GM23338 (cell line): ENCODE measurements at regions not wholly inside any gene's neighbourhood (a gene's known extent, or its start where the extent isn't known, plus 50 kb on each side); places are given as distances from the start of the nearest gene placed in this dataset.

Experiments
- CTCF ChIP-seq, 2 experiments: fragments of 200-600 bp in 1 of 2; sonication (generic) in 1 of 2; conservative IDR thresholded peaks; 2 replicates each; pipeline versions ENCODE4 v1.5.1 to v1.6.1; 2016 to 2017; ENCODE audit warnings: antibody characterized with exemption in 2 of 2, low read depth in 2 of 2, mild to moderate bottlenecking in 2 of 2, moderate library complexity in 1 of 2
- EZH2 ChIP-seq: fragments of 200-600 bp; sonication (generic); IDR thresholded peaks from one replicate; pipeline ENCODE4 v1.8.0; 2017; ENCODE audit warnings: antibody characterized with exemption, mild to moderate bottlenecking, low read depth; ENCODE audit not compliant: unreplicated experiment
- EZH2phosphoT487 ChIP-seq: fragments of 200-600 bp; sonication (generic); IDR thresholded peaks from one replicate; pipeline ENCODE4 v1.8.1; 2018; ENCODE audit warnings: antibody characterized with exemption; ENCODE audit not compliant: unreplicated experiment
- JUNB ChIP-seq: IDR thresholded peaks from one replicate; pipeline ENCODE4 v1.6.1; 2016; ENCODE audit warnings: antibody characterized with exemption; ENCODE audit not compliant: unreplicated experiment
- STAT1 ChIP-seq: IDR thresholded peaks from one replicate; pipeline ENCODE4 v1.6.1; 2016; ENCODE audit warnings: antibody characterized with exemption; ENCODE audit not compliant: unreplicated experiment
- ZNF114 ChIP-seq: fragments of 250-450 bp; sonication (Bioruptor Pico); IDR thresholded peaks from 2 replicates; pipeline ENCODE4 v1.5.0; 2020; ENCODE audit warnings: mild to moderate bottlenecking, moderate library complexity
- ZNF331 ChIP-seq: fragments of 250-450 bp; sonication (Bioruptor Pico); IDR thresholded peaks from 2 replicates; pipeline ENCODE4 v1.5.0; 2020; ENCODE audit warnings: low read depth, mild to moderate bottlenecking, moderate library complexity
- ZNF462 ChIP-seq: fragments of 250-450 bp; sonication (Bioruptor Pico); IDR thresholded peaks from 2 replicates; pipeline ENCODE4 v1.5.0; 2020; ENCODE audit warnings: mild to moderate bottlenecking, moderate library complexity

- TF ChIP-seq ZNF462 (no peak), JUNB (no peak), ZNF331 (CRISPR knock-in tag) (no peak), STAT1 (no peak), EZH2phosphoT487 (no peak), ZNF114 (CRISPR knock-in tag) (no peak), EZH2 (no peak), CTCF (conservative IDR thresholded peaks at IDR 0.05; ENCODE audit: low read depth in 2 of 2) (no peak)
These were observed 1539.0 kb downstream of the UQCRFS1 start (continued) for GRCh38 chr19:27673986-27674385.
